Right kidney (tissue), 1 donor: ENCODE measurements at regions not wholly inside any gene's neighbourhood (a gene's known extent, or its start where the extent isn't known, plus 50 kb on each side); places are given as distances from the start of the nearest gene placed in this dataset.
"Not testable (repeated sequence)": the region's sequence is repeated elsewhere in the genome, so short reads cannot be mapped to it uniquely, and the experiment has no call there.

ENCODE experiments used
- DNase-seq: peaks from one replicate; pipeline ENCODE4 v3.0.0-alpha.2; 2016

DNA sequence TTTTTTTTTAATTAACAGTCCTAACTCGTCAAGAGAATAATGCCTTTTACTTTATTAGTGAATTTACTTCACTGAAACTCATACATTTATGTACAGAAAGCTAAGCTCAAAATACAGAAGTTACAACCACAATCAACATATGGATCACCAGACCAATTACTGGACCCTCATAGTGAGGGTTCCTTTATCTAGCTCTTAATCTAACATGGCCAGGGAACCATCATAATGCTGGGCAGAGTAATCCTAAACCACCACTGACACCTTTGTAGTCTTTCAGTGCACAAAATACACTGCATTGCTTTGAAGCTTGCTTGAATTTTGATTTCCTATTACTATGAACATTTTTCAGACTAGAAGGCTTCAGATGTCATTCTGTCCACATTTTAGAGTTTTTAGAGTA, 1406.6 kb upstream of the PCDH9 start:
- DNase-seq: no peak

DNA sequence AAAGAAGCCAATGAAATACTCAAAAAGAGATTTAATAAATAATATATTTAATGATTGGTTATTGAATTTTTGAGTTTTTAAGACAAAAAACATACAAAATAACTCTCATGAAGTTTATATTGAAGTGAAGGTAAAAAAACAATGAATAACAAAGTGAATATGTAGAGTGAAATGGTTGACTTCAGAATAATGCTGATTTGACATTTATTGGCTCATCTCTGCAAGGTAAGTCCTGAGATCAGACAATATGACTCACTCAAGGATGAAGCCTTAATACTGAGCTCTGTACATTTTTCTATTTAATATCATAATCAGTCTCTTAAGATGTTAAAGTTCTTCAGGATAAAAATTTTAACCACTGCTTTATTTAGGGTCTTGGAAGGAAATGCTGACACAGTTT, 1398.9 kb upstream of the PCDH9 start:
- no peak for DNase-seq

- no peak for DNase-seq
Observed at GRCh38 chr13:68627379-68627778, 1397.2 kb upstream of the PCDH9 start.

DNA sequence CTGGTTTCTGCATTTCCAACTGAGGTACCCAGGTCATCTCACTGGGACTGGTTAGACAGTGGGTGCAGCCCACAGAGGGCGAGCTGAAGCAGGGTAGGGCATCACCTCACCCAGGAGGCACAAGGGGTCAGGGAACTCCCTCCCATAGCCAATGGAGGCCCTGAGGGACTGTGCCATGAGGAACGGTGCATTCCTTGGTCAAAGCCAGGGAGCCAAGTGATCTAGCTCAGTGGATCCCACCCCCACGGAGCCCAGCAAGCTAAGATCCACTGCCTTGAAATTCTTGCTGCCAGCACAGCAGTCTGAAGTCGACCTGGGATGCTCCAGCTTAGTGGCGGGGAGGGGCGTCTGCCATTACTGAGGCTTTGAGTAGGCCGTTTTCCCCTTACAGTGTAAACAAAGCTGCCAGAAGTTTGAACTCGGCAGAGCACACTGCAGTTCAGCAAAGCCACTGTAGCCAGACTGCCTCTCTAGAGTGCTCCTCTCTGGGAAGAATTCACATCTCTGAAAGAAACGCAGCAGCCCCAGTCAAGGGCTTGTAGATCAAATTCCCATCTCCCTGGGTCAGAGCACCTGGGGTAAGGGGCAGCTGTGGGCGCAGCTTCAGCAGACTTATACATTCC, 1386.6 kb upstream of the PCDH9 start:
- DNase-seq: no peak

GRCh38 chr13:68609661-68610060, 1379.5 kb upstream of the PCDH9 start:
- no peak for DNase-seq

DNA sequence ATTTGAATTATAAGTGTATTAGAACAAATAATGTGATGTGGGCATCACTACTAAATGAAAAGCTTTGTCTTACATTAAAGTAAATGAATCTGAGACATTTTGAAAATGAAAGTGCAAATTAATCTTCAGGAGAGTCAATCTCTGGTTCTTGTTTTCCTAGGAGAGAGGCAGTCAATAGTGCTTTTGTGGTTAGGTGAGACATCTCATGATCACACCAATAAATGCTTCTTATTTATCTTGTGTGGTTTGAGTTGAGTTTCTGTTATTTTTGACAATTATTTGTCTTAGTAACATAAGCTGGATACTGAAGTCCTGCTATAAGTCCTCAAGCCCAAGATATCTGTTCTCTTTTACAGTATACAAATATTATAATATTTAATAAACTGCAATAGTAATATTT, 1378.0 kb upstream of the PCDH9 start:
- no peak for DNase-seq

- DNase-seq: no peak
Observed at GRCh38 chr13:68597641-68598040, 1367.5 kb upstream of the PCDH9 start.

- DNase-seq: no peak
Observed at GRCh38 chr13:68588623-68589022, 1358.5 kb upstream of the PCDH9 start.

GRCh38 chr13:68584776-68585175, 1354.6 kb upstream of the PCDH9 start:
- DNase-seq: no peak

GRCh38 chr13:68574053-68574452, 1343.9 kb upstream of the PCDH9 start:
- no peak for DNase-seq

DNA sequence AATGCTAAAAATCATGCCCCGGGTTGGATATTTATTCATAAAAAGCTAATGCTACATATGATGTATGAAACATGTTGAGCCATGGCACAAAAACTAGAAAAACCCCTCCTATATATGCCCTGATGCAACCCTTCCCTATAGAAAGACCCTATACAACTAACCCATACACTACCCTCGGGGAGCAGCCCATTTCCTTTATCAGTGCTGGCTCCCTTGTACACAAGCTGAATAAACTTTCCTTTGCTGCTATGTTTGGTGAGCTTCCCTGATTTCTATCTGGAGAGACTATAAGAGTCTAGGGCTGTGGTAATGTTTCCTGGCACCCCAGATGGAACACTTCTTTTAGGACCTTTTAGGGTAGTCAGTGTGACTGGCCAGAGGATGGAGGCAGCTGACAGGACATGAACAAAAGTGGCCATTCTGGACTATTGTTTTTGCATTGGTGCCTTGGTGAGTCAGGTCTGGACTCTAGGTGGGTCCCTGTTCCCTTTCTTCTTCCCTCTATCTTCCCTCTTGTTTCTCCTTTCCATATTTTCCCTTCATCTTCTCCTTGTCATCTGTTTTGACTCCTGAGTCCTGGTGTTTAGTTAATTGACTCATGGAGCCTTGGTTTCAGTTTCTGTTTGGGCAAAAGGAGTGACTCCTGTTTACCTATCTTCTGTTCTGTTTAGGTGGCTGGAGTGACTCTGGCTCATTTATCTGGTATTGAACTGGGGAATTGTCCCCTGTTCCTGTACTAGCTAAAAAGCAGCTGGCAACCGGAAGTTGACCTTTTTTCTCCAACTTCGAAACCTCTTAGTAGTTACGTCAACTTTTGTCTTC, 1321.8 kb upstream of the PCDH9 start:
- no peak for DNase-seq

DNA sequence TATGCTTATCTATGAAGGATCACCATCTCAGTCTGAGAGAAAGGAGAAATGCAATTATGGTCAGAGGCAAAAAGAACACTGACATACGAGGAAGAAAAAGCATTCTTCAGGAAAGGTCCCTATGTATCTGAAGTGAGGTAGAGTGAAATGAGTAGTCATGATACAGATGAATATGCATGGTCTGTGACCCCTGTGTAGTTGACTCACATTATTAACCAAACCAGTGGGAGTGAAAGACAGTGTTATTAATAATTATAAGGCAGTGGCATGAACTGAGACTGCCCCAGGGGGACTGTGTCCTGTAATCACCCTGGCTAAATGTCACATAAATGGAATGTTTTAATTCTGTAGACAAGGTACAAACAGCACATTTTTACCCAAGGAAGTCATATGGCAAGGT, 1320.2 kb upstream of the PCDH9 start:
- no peak for DNase-seq

DNA sequence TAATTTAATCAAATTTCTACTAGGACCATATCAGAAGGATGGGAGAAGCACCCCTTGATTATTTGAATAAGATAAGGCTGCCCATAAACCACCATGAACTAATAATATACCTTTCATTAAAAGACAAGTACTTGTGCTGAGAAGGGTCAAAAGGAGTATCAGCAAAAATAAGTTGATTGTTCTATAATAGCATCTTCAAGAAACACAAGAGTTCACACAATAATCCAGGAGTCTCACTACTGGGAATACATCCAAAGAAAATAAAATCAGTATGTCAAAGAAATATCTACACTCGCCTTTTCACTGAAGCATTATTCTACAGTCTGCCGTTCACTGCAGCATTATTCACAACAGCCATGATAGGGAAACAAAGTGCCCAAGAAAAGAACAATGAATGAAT, 1310.1 kb upstream of the PCDH9 start:
- DNase-seq: no peak

- no peak for DNase-seq
Observed at GRCh38 chr13:68535329-68535728, 1305.2 kb upstream of the PCDH9 start.

- not testable (repeated sequence) for DNase-seq
Observed at GRCh38 chr13:68527167-68527566, 1297.0 kb upstream of the PCDH9 start.

- no peak for DNase-seq
Observed at GRCh38 chr13:68523838-68524424, 1293.8 kb upstream of the PCDH9 start.

DNA sequence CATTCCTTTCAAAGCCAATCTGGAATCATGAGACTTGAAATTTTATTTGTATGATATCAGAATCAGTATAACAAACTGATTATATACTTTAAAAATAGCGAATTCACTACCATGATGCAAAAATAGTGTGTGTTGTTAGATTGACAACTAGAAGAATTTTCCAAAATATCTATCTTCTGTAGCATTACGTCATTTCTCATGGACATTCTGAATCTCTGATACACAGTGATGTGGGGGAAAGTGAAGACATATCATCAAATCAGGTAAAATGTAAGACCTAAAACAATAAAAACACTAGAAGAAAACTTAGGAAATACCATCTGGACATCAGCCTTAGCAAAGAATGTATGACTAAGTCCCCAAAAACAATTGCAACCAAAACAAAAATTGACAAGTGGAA, 1292.0 kb upstream of the PCDH9 start:
- DNase-seq: no peak

DNA sequence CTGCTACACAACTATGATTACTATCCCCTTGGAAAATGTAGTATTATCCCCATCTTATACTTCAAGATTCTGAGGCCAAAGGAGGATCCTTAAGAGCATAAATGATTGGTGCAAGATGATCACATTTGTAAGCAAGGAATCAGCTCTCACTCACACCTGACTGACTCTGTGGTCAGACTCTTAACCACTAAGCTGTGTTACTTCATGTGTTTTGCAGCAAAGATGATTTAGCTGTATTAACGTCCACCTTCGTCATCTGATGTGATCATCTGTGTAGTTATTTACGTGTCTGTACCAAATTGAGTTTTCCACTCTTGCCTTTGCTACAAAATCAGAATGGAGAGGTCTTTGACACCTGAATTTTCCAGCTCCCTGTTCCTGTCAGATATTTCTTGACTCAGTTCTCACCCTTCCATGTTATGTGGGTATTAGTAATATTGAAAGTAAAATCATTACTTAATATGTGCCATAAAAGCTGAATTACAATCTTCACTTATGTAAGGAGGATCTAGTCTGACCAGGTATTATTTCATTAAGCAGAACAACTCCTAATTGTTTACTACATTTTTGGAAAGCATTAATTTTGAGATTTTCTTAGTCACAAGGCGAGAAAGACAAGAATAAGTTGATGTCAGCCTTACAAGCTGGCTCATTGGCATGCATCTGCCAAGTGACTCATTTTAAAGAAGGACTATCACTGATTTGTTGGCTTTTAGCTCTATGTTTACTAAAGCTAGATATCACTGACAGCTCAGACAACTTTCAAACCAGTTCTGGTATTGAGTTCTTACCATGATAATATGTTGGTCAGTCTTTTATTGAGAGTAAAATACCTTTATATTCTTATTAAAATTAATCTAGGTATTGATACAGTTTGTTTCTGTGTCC, 1279.8 kb upstream of the PCDH9 start:
- DNase-seq: no peak

- no peak for DNase-seq
Observed at GRCh38 chr13:68506888-68507551, 1276.9 kb upstream of the PCDH9 start.

GRCh38 chr13:68490594-68490993, 1260.5 kb upstream of the PCDH9 start:
- DNase-seq: no peak

DNA sequence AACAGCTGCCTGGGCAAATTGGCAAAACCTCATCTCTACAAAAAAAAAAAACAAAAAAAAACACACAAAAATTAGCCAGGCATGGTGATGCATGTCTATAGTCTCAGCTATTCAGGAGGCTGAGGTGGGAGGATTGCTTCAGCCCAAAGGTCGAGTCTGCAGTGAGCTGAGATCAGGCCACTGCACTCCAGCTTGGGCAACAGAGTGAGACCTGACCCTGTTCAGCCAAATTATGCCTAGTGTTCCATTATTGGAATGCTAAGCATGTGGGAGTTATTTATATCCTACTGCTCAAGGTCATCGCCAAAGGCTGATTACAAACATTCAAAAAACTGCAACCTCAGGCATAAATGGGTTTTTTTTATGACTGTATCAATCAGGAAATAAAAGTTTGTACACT, 1251.0 kb upstream of the PCDH9 start:
- no peak for DNase-seq

DNA sequence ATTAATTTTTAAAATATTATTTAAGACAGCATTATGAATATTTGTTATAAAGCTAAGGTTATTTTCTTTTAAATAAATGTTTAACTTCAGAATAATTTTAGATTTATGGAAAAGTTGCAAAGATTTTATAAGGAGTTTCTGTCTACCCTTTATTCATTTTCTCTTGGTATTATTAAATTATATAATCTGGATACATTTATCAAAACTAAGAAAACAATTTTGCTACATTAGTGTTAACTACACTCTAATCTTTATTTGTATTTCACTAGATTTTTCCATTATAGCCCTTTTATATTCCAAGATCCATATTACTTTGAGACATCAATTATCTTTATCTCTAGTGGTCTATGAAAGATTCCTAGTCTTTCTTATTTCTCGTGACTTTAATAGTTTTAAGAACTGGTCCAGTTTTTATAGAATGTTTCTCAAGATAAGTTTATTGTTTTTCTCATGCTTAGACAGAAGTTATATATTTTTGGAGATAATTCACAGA, 1243.7 kb upstream of the PCDH9 start:
- DNase-seq: no peak
